Ovary (tissue), 7 donors: ENCODE measurements at regions not wholly inside any gene's neighbourhood (a gene's known extent, or its start where the extent isn't known, plus 50 kb on each side); places are given as distances from the start of the nearest gene placed in this dataset.
"Not testable (repeated sequence)": the region's sequence is repeated elsewhere in the genome, so short reads cannot be mapped to it uniquely, and the experiment has no call there.

Source experiments
- DNase-seq, 5 donors: peaks; one replicate each; pipeline ENCODE4 v3.0.0-alpha.2; 2019 to 2020
- H3K27ac ChIP-seq, 2 donors: fragments of 200-600 bp; one replicate each; pipeline versions ENCODE4 v1.5.1 to v1.8.0; 2019 to 2022
- H3K27me3 ChIP-seq: fragments of 200-600 bp; one replicate; pipeline ENCODE4 v1.8.0; 2022
- H3K36me3 ChIP-seq: fragments of 200-600 bp; sonication (generic); one replicate; pipeline ENCODE4 v1.5.1; 2019
- H3K4me1 ChIP-seq: one replicate; pipeline ENCODE4 v1.8.1; 2013; ENCODE audit warnings: mild to moderate bottlenecking, moderate library complexity; ENCODE audit not compliant: insufficient read depth
- H3K4me3 ChIP-seq: fragments of 200-600 bp; sonication (generic); one replicate; pipeline ENCODE4 v1.5.1; 2017
- H3K9me3 ChIP-seq, 2 donors: fragments of 200-600 bp in 1 of 2; sonication (generic) in 1 of 2; one replicate each; pipeline versions ENCODE4 v1.5.1 to v1.8.1; 2013 to 2019; ENCODE audit warnings: mild to moderate bottlenecking in 1 of 2, moderate library complexity in 1 of 2
- CTCF ChIP-seq, 3 donors: fragments of 450-650 bp in 2 of 3; fragments of 200-600 bp in 1 of 3; IDR thresholded peaks; one replicate each; pipeline versions ENCODE4 v1.5.1 to v1.8.0; 2016 to 2022; ENCODE audit warnings: antibody characterized with exemption in 3 of 3, mild to moderate bottlenecking in 1 of 3
- EP300 ChIP-seq: sonication (generic); formaldehyde crosslinking; IDR thresholded peaks from one replicate; pipeline ENCODE4 v1.6.1; 2017; ENCODE audit warnings: antibody characterized with exemption
- POLR2A ChIP-seq: fragments of 450-650 bp; IDR thresholded peaks from one replicate; pipeline ENCODE4 v1.6.1; 2017; ENCODE audit warnings: antibody characterized with exemption, mild to moderate bottlenecking, moderate library complexity
- WGBS, 3 donors: extraction: QIAGEN DNeasy Blood & Tissue Kit in 1 of 3; methylation state at CpG; one replicate each; pipeline versions ENCODE4 v1.1.5 to v1.1.7; 2013 to 2017; 5-methylcytosine and 5-hydroxymethylcytosine counted together
- intact Hi-C, 4 donors: fragments of 100-400 bp; cut with DNase I; formaldehyde crosslinking; loops; one replicate each; pipeline versions ENCODE4 v1.11.0 to v1.15.1; 2022 to 2023
- donor health status: DM: no; HTN: no; CAD: no; lungs with moderate emphysema.
- donor health status: DM: no; HTN: no; CAD: no.
- donor health status: Bipolar disorder and iron deficiency.
- donor health status: DM: no; HTN: no; CAD: no.
- donor health status: DM: yes; HTN: yes; CAD: no.

- no peaks in the 10 kb centered on the region for H3K27me3 ChIP-seq
- no peak for DNase-seq
- intact Hi-C loops, result no loop called here
- H3K9me3 ChIP-seq, result no peaks in the 10 kb centered on the region
- H3K4me3 ChIP-seq, result no peak overlapping the region
- 64 to 78% (median 75%) methylated on average over 1 of the region's 1 CpG for WGBS, 3 donors
- no peak overlapping the region for H3K27ac ChIP-seq
- H3K4me1 ChIP-seq, result no peaks in the 10 kb centered on the region
- TF ChIP-seq CTCF (IDR thresholded peaks at IDR 0.05) (no peak), EP300 (no peak), POLR2A (no peak)
- no peaks in the 10 kb centered on the region for H3K36me3 ChIP-seq
Observed at GRCh38 chr6:126206504-126207246, 133.2 kb upstream of the CENPW start.

DNA sequence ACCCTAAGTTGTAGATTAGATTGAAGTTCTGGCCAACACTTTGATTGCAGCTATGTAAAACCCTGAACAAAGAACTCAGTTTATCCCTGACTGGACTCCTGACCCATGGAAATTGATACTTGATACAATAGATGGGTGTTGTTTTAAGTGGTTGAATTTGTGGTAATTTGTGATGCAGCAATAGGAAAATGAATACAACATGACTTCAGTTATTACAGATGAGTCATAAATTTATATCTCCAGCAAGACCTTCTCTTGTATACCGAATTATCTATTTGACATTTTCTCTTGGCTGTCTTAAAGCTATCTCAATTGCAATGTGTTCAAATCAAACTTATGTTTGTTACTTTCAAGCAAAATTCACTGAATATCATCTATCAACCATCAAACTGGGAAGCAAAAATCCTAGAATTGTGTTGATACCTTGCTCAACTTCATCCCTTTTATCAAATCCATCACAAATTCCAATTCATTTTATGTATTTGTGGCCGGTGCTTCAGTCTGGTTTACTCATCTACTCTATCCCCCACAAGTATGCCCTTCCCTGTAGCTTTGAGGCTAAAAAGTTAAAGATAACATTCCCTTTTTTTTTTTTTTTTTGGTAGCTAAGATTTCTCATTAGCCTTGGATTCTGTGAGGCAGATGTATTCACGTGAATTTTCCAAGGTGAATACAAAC, 129.4 kb upstream of the CENPW start:
- no peaks in the 10 kb centered on the region for H3K9me3 ChIP-seq
- no peak overlapping the region for H3K27ac ChIP-seq
- intact Hi-C loops, result no loop called here
- no peak for TF ChIP-seq EP300
- TF ChIP-seq CTCF (IDR thresholded peaks at IDR 0.05), result no peak
- no peak for TF ChIP-seq POLR2A
- H3K36me3 ChIP-seq, result no peaks in the 10 kb centered on the region
- H3K4me1 ChIP-seq, result no peaks in the 10 kb centered on the region
- DNase-seq, result no peak
- H3K27me3 ChIP-seq, result no peaks in the 10 kb centered on the region
- H3K4me3 ChIP-seq, result no peak overlapping the region
- 65 to 74% (median 72%) methylated on average over 3 of the region's 3 CpGs for WGBS, 3 donors

DNA sequence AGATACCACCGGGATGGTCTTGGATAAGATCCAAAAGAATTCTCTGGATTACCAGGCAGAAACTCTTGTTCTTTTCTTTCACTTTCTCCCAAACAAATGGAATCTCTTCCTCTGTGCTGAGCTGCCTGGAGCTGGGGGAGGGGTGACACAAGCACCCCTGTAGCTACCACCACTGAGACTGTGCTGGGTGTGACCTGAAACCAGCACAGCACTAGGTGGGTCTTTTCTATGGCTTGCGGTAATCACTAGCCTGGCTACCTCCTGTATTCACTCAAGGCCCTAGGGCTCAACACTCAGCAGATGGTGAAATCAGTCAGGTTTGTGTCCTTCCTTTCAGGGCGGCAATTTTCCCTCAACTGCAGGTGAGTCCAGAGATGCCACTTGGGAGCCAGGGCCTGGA, 122.4 kb upstream of the CENPW start:
- intact Hi-C loops, result no loop called here
- H3K27ac ChIP-seq, result no peak overlapping the region
- H3K9me3 ChIP-seq, result no peaks in the 10 kb centered on the region
- H3K36me3 ChIP-seq, result no peaks in the 10 kb centered on the region
- H3K4me3 ChIP-seq, result no peak overlapping the region
- 91 to 99% (median 96%) methylated on average over 3 of the region's 3 CpGs for WGBS, 3 donors
- no peak for TF ChIP-seq POLR2A
- no peak for TF ChIP-seq CTCF (IDR thresholded peaks at IDR 0.05)
- no peak for TF ChIP-seq EP300
- H3K4me1 ChIP-seq, result no peaks in the 10 kb centered on the region
- DNase-seq, result no peak
- no peaks in the 10 kb centered on the region for H3K27me3 ChIP-seq

DNA sequence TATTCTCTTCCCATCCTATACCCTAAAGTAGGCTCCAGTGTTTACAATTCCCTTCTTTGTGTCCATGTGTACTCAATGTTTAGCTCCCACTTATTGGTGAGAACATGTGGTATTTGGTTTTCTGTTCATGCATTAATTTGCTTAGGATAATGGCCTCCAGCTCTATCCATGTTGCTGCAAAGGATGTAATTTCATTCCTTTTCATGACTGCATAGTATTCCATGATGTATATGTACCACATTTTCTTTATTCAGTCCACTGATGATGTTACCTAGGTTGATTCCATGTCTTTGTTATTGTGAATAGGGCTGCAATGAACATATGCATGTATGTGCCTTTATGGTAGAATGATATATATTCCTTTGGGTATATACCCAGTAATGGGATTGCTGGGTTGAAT, 119.0 kb upstream of the CENPW start:
- intact Hi-C loops, H3K36me3 ChIP-seq, DNase-seq, H3K27me3 ChIP-seq, H3K4me3 ChIP-seq, H3K9me3 ChIP-seq, H3K4me1 ChIP-seq, H3K27ac ChIP-seq: not testable (repeated sequence)
